IMR-90 (cell line): ENCODE measurements at regions not wholly inside any gene's neighbourhood (a gene's known extent, or its start where the extent isn't known, plus 50 kb on each side); places are given as distances from the start of the nearest gene placed in this dataset.

Experiments used
- CTCF ChIP-seq: conservative IDR thresholded peaks from 2 replicates; pipeline ENCODE4 v1.5.1; 2012; ENCODE audit warnings: mild to moderate bottlenecking, low read depth, low read length, improper control_type of control experiment
- MXI1 ChIP-seq: IDR thresholded peaks from 2 replicates; pipeline ENCODE4 v1.6.1; 2012; ENCODE audit warnings: low read depth, mild to moderate bottlenecking, low read length, moderate library complexity, borderline replicate concordance
- POLR2A ChIP-seq: IDR thresholded peaks from 2 replicates; pipeline ENCODE4 v1.6.1; 2012; ENCODE audit warnings: mild to moderate bottlenecking, low read depth, low read length
- SMC3 ChIP-seq: fragments of 150-350 bp; IDR thresholded peaks from 2 replicates; pipeline ENCODE4 v1.6.1; 2016; ENCODE audit warnings: low read depth, mild to moderate bottlenecking, antibody characterized with exemption, low read length, moderate library complexity
- TF ChIP-seq, protein P1 (sequence below): fragments of 150-350 bp; IDR thresholded peaks from 2 replicates; pipeline ENCODE4 v1.6.1; 2016; ENCODE audit warnings: low read depth, mild to moderate bottlenecking, low read length, moderate library complexity, borderline replicate concordance

- TF ChIP-seq SMC3 (no peak), POLR2A (no peak), MXI1 (no peak), CTCF (peak; percentile 25; the same call in 1 of the 2 replicates)
- TF ChIP-seq, protein P1, sequence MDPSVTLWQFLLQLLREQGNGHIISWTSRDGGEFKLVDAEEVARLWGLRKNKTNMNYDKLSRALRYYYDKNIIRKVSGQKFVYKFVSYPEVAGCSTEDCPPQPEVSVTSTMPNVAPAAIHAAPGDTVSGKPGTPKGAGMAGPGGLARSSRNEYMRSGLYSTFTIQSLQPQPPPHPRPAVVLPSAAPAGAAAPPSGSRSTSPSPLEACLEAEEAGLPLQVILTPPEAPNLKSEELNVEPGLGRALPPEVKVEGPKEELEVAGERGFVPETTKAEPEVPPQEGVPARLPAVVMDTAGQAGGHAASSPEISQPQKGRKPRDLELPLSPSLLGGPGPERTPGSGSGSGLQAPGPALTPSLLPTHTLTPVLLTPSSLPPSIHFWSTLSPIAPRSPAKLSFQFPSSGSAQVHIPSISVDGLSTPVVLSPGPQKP = no peak
Observed at GRCh38 chr1:78743626-78744025, 94.0 kb downstream of the IFI44 start.
